BLaER1 (cell line): ENCODE measurements at regions not wholly inside any gene's neighbourhood (a gene's known extent, or its start where the extent isn't known, plus 50 kb on each side); places are given as distances from the start of the nearest gene placed in this dataset.

Source experiments
- H3K27ac ChIP-seq: shearing (Covaris generic); formaldehyde crosslinking; 2 replicates; pipeline ENCODE4 v1.8.1; 2022
- H3K27me3 ChIP-seq: shearing (Covaris generic); formaldehyde crosslinking; 2 replicates; pipeline ENCODE4 v1.8.1; 2022
- H3K36me3 ChIP-seq: shearing (Covaris generic); formaldehyde crosslinking; 2 replicates; pipeline ENCODE4 v1.8.1; 2022
- H3K4me1 ChIP-seq: shearing (Covaris generic); formaldehyde crosslinking; 2 replicates; pipeline ENCODE4 v1.8.1; 2022
- H3K4me2 ChIP-seq: shearing (Covaris generic); formaldehyde crosslinking; 2 replicates; pipeline ENCODE4 v1.8.1; 2022
- H3K4me3 ChIP-seq: shearing (Covaris generic); formaldehyde crosslinking; 2 replicates; pipeline ENCODE4 v1.8.1; 2022
- H3K9ac ChIP-seq: shearing (Covaris generic); formaldehyde crosslinking; 2 replicates; pipeline ENCODE4 v1.8.1; 2022
- H3K9me3 ChIP-seq: shearing (Covaris generic); formaldehyde crosslinking; 2 replicates; pipeline ENCODE4 v1.8.1; 2022
- H4K20me1 ChIP-seq: shearing (Covaris generic); formaldehyde crosslinking; 2 replicates; pipeline ENCODE4 v1.8.1; 2022
- Cebpa-rat ChIP-seq: shearing (Covaris generic); IDR thresholded peaks from 2 replicates; pipeline ENCODE4 v1.8.1; 2022

GRCh38 chr9:16319646-16320045 is 550.8 kb downstream of the BNC2 start:
- no peak for TF ChIP-seq Cebpa-rat
- H3K27ac ChIP-seq = no peak overlapping the region
- no peak overlapping the region for H3K4me2 ChIP-seq
- H4K20me1 ChIP-seq = no peaks in the 10 kb centered on the region
- H3K4me1 ChIP-seq = peaks cover 18% of the 10 kb centered on the region
- no peaks in the 10 kb centered on the region for H3K9me3 ChIP-seq
- H3K36me3 ChIP-seq = no peaks in the 10 kb centered on the region
- no peak overlapping the region for H3K4me3 ChIP-seq
- H3K9ac ChIP-seq = no peak overlapping the region
- no peaks in the 10 kb centered on the region for H3K27me3 ChIP-seq

GRCh38 chr9:16320338-16320902 is 550.0 kb downstream of the BNC2 start:
- H3K9me3 ChIP-seq = no peaks in the 10 kb centered on the region
- no peak overlapping the region for H3K4me3 ChIP-seq
- H4K20me1 ChIP-seq = no peaks in the 10 kb centered on the region
- H3K36me3 ChIP-seq = no peaks in the 10 kb centered on the region
- H3K4me1 ChIP-seq = peaks cover 18% of the 10 kb centered on the region
- no peak overlapping the region for H3K4me2 ChIP-seq
- no peak for TF ChIP-seq Cebpa-rat
- no peak overlapping the region for H3K27ac ChIP-seq
- no peaks in the 10 kb centered on the region for H3K27me3 ChIP-seq
- H3K9ac ChIP-seq = no peak overlapping the region

- Histone ChIP-seq H3K4me2 (0 out of 2 replicates have a peak overlapping the region, but pooled peaks have one; percentile 9), H3K27me3 (no peaks in the 10 kb centered on the region), H3K27ac (no peak overlapping the region), H4K20me1 (no peaks in the 10 kb centered on the region), H3K9me3 (no peaks in the 10 kb centered on the region), H3K4me3 (no peak overlapping the region), H3K36me3 (no peaks in the 10 kb centered on the region), H3K9ac (no peak overlapping the region), H3K4me1 (peaks cover 17% of the 10 kb centered on the region)
- TF ChIP-seq Cebpa-rat = no peak
These were observed 548.9 kb downstream of the BNC2 start for GRCh38 chr9:16321461-16322119.

- Histone ChIP-seq H3K9me3 (no peaks in the 10 kb centered on the region), H3K9ac (no peak overlapping the region)
These were observed 547.6 kb downstream of the BNC2 start for GRCh38 chr9:16322849-16323248.

GRCh38 chr9:16325966-16326365 is 544.5 kb downstream of the BNC2 start:
- Histone ChIP-seq H3K4me2 (no peak overlapping the region), H3K9me3 (no peaks in the 10 kb centered on the region), H4K20me1 (no peaks in the 10 kb centered on the region), H3K36me3 (no peaks in the 10 kb centered on the region), H3K4me1 (peaks cover 14% of the 10 kb centered on the region), H3K27ac (no peak overlapping the region), H3K27me3 (no peaks in the 10 kb centered on the region), H3K4me3 (no peak overlapping the region), H3K9ac (no peak overlapping the region)
- no peak for TF ChIP-seq Cebpa-rat

More at GRCh38 chr9:16322849-16323248, 547.6 kb downstream of the BNC2 start:
- no peaks in the 10 kb centered on the region for H4K20me1 ChIP-seq
- no peaks in the 10 kb centered on the region for H3K36me3 ChIP-seq
- H3K27me3 ChIP-seq = no peaks in the 10 kb centered on the region
- TF ChIP-seq Cebpa-rat = no peak
- no peak overlapping the region for H3K27ac ChIP-seq
- H3K4me2 ChIP-seq = no peak overlapping the region
- no peak overlapping the region for H3K4me3 ChIP-seq
- H3K4me1 ChIP-seq = peaks cover 14% of the 10 kb centered on the region

- no peak overlapping the region for H3K9ac ChIP-seq
- no peaks in the 10 kb centered on the region for H4K20me1 ChIP-seq
- H3K4me2 ChIP-seq = no peak overlapping the region
- no peak overlapping the region for H3K4me3 ChIP-seq
- no peak for TF ChIP-seq Cebpa-rat
- H3K4me1 ChIP-seq = peaks cover 7% of the 10 kb centered on the region; the same call in 1 of the 2 replicates
- H3K36me3 ChIP-seq = no peaks in the 10 kb centered on the region
- no peaks in the 10 kb centered on the region for H3K27me3 ChIP-seq
- H3K27ac ChIP-seq = no peak overlapping the region
- no peaks in the 10 kb centered on the region for H3K9me3 ChIP-seq
These were observed 542.1 kb downstream of the BNC2 start for GRCh38 chr9:16328349-16328748.

GRCh38 chr9:16329671-16330113 is 540.8 kb downstream of the BNC2 start:
- Histone ChIP-seq H3K4me1 (peaks cover 7% of the 10 kb centered on the region; the same call in 1 of the 2 replicates), H3K4me2 (no peak overlapping the region), H4K20me1 (no peaks in the 10 kb centered on the region), H3K27ac (no peak overlapping the region), H3K27me3 (no peaks in the 10 kb centered on the region), H3K36me3 (no peaks in the 10 kb centered on the region), H3K9ac (no peak overlapping the region), H3K4me3 (no peak overlapping the region), H3K9me3 (no peaks in the 10 kb centered on the region)
- TF ChIP-seq Cebpa-rat = no peak

GRCh38 chr9:16331031-16331430 is 539.4 kb downstream of the BNC2 start:
- H3K27me3 ChIP-seq = no peaks in the 10 kb centered on the region
- no peaks in the 10 kb centered on the region for H4K20me1 ChIP-seq
- H3K9ac ChIP-seq = no peak overlapping the region
- no peaks in the 10 kb centered on the region for H3K36me3 ChIP-seq
- no peak overlapping the region for H3K4me2 ChIP-seq
- H3K27ac ChIP-seq = no peak overlapping the region
- no peaks in the 10 kb centered on the region for H3K9me3 ChIP-seq
- no peak overlapping the region for H3K4me3 ChIP-seq
- H3K4me1 ChIP-seq = peaks cover 5% of the 10 kb centered on the region; the same call in 1 of the 2 replicates
- no peak for TF ChIP-seq Cebpa-rat

- Histone ChIP-seq H3K36me3 (no peaks in the 10 kb centered on the region), H3K27me3 (no peaks in the 10 kb centered on the region), H4K20me1 (no peaks in the 10 kb centered on the region), H3K4me3 (no peak overlapping the region), H3K4me2 (no peak overlapping the region), H3K4me1 (no peaks in the 10 kb centered on the region), H3K9ac (no peak overlapping the region), H3K9me3 (no peaks in the 10 kb centered on the region), H3K27ac (no peak overlapping the region)
- TF ChIP-seq Cebpa-rat = no peak
These were observed 538.9 kb downstream of the BNC2 start for GRCh38 chr9:16331527-16331926.

GRCh38 chr9:16333691-16334090 is 536.8 kb downstream of the BNC2 start:
- no peak overlapping the region for H3K4me3 ChIP-seq
- no peak overlapping the region for H3K9ac ChIP-seq
- H3K4me2 ChIP-seq = no peak overlapping the region
- H3K9me3 ChIP-seq = no peaks in the 10 kb centered on the region
- no peaks in the 10 kb centered on the region for H4K20me1 ChIP-seq
- no peak for TF ChIP-seq Cebpa-rat
- no peaks in the 10 kb centered on the region for H3K27me3 ChIP-seq
- H3K27ac ChIP-seq = no peak overlapping the region
- H3K4me1 ChIP-seq = peaks cover 5% of the 10 kb centered on the region; the same call in 1 of the 2 replicates
- H3K36me3 ChIP-seq = no peaks in the 10 kb centered on the region
